HL-60 (cell line): ENCODE measurements at regions not wholly inside any gene's neighbourhood (a gene's known extent, or its start where the extent isn't known, plus 50 kb on each side); places are given as distances from the start of the nearest gene placed in this dataset.

Experiments used
- CTCF ChIP-seq: IDR thresholded peaks from one replicate; pipeline ENCODE4 v1.5.1; 2011; ENCODE audit warnings: low read length, control low read depth, inconsistent platforms; ENCODE audit not compliant: insufficient read depth
- POLR2AphosphoS5 ChIP-seq: IDR thresholded peaks from 2 replicates; pipeline ENCODE4 v1.6.1; 2012; ENCODE audit warnings: low read depth
- REST ChIP-seq: IDR thresholded peaks from 2 replicates; pipeline ENCODE4 v1.6.1; 2012; ENCODE audit warnings: low read depth; ENCODE audit not compliant: insufficient replicate concordance

- TF ChIP-seq CTCF (no peak), REST (no peak), POLR2AphosphoS5 (no peak)
Measured at GRCh38 chr1:4854367-4854766, 200.0 kb downstream of the AJAP1 start.
